ENCODE measurements at regions not wholly inside any gene's neighbourhood (a gene's known extent, or its start where the extent isn't known, plus 50 kb on each side); places are given as distances from the start of the nearest gene placed in this dataset.

- Histone ChIP-seq H3K4me1 (replicated peaks in 1 of 2; ENCODE audit: control insufficient read depth in 2 of 2, insufficient read depth in 2 of 2, low read length in 2 of 2) (no peaks in the 10 kb centered on the region), H3K9me1 (ENCODE audit: control insufficient read depth, insufficient read depth, low read length) (no peaks in the 10 kb centered on the region), H3K27ac (ENCODE audit: extremely low read depth, low read depth, low read length) (no peak overlapping the region), H3K4me3 (no peak overlapping the region), H3K27me3 (ENCODE audit: control insufficient read depth in 2 of 2, insufficient read depth in 2 of 2, low read length in 2 of 2) (no peaks in the 10 kb centered on the region), H3K79me2 (ENCODE audit: control insufficient read depth, insufficient read depth, low read length) (no peaks in the 10 kb centered on the region), H3K4me2 (ENCODE audit: insufficient read depth, low read length) (no peak overlapping the region), H4K20me1 (replicated peaks; ENCODE audit: control insufficient read depth, insufficient read depth, low read length) (no peaks in the 10 kb centered on the region), H3K9me3 (replicated peaks; ENCODE audit: control insufficient read depth, insufficient read depth, low read depth, low read length) (no peaks in the 10 kb centered on the region), H3K9ac (ENCODE audit: insufficient read depth in 1 of 2, low read depth in 2 of 2, low read length in 2 of 2) (no peak overlapping the region), H2AFZ (ENCODE audit: low read depth, low read length) (no peak overlapping the region), H3K36me3 (ENCODE audit: control insufficient read depth, insufficient read depth, low read length) (no peaks in the 10 kb centered on the region)
- BruUV-seq (replicated peaks), result no TSS peak
- ATAC-seq (no peak), FAIRE-seq (no peak), DNase-seq (ENCODE audit: extremely low read depth in 1 of 4, low spot score in 3 of 4) (no peak)
- 0% methylated on average over 1 of the region's 1 CpG for WGBS (ENCODE audit: insufficient coverage, low coverage, missing lambda C conversion rate)
- ChIA-PET POLR2A (no interaction called here), CTCF (ENCODE audit: low intra/inter-chr PET ratio) (no interaction called here)
- intact Hi-C loops (cut with micrococcal nuclease), result no loop called here
- no peak for TF ChIP-seq ZNF24 (IDR thresholded peaks at IDR 0.05)
- no peak for TF ChIP-seq RB1 (IDR thresholded peaks at IDR 0.05; ENCODE audit: low read depth)
- TF ChIP-seq TOE1 (IDR thresholded peaks at IDR 0.05; ENCODE audit: borderline replicate concordance), result no peak
- TF ChIP-seq TOE1 (CRISPR knock-in tag; IDR thresholded peaks at IDR 0.05; ENCODE audit: borderline replicate concordance, low read depth), result no peak
- TF ChIP-seq FOSL1 (tag; conservative IDR thresholded peaks at IDR 0.05), result no peak
- TF ChIP-seq, protein P1, sequence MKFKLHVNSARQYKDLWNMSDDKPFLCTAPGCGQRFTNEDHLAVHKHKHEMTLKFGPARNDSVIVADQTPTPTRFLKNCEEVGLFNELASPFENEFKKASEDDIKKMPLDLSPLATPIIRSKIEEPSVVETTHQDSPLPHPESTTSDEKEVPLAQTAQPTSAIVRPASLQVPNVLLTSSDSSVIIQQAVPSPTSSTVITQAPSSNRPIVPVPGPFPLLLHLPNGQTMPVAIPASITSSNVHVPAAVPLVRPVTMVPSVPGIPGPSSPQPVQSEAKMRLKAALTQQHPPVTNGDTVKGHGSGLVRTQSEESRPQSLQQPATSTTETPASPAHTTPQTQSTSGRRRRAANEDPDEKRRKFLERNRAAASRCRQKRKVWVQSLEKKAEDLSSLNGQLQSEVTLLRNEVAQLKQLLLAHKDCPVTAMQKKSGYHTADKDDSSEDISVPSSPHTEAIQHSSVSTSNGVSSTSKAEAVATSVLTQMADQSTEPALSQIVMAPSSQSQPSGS (CRISPR knock-in tag; IDR thresholded peaks at IDR 0.05), result no peak
- TF ChIP-seq ZNF668 (CRISPR knock-in tag; IDR thresholded peaks at IDR 0.05), result no peak
- TF ChIP-seq HNRNPK (IDR thresholded peaks at IDR 0.05; ENCODE audit: low read depth, low read length, poor library complexity, severe bottlenecking), result no peak
- no peak for TF ChIP-seq NCOA1 (IDR thresholded peaks at IDR 0.05; ENCODE audit: low read depth)
- no peak for TF ChIP-seq BRF1 (IDR thresholded peaks at IDR 0.05; ENCODE audit: borderline replicate concordance, extremely low read depth, insufficient read length)
- no peak for TF ChIP-seq CREB5 (CRISPR knock-in tag; IDR thresholded peaks at IDR 0.05)
- TF ChIP-seq ZNF655 (CRISPR knock-in tag; IDR thresholded peaks at IDR 0.05), result no peak
- TF ChIP-seq SRSF7 (optimal IDR thresholded peaks at IDR 0.05; ENCODE audit: low read depth, low read length), result no peak
- in situ Hi-C loops (cut with MboI), result no loop called here
Measured at GRCh38 chr18:4851301-4851976, 345.6 kb downstream of the AKAIN1 start.
